ENCODE measurements at regions not wholly inside any gene's neighbourhood (a gene's known extent, or its start where the extent isn't known, plus 50 kb on each side); places are given as distances from the start of the nearest gene placed in this dataset.

- TF ChIP-seq CTCF (IDR thresholded peaks at IDR 0.05; ENCODE audit: control extremely low read depth, extremely low read depth, low read depth, missing control alignments), result no peak
- no peak for DNase-seq (ENCODE audit: extremely low spot score)
- ChIA-PET CTCF (interaction anchor here (1.1 to 2.6 kb wide), 2 partner anchors 265 to 267 kb away, joined by 4 to 15 read pairs; partner anchors contain the start of gene FOXD2), POLR2A (no interaction called here)
These were observed 265.4 kb downstream of the FOXD2 start for GRCh38 chr1:47703156-47703825.

- CTCF ChIA-PET, result interaction anchor here (1.0 to 2.6 kb wide), 4 partner anchors 14 to 268 kb away, joined by 4 to 15 read pairs (median 6); partner anchors contain the start of gene FOXD2
- POLR2A ChIA-PET, result no interaction called here
- no peak for DNase-seq (ENCODE audit: extremely low spot score)
- no peak for TF ChIP-seq CTCF (IDR thresholded peaks at IDR 0.05; ENCODE audit: control extremely low read depth, extremely low read depth, low read depth, missing control alignments)
These were observed 266.2 kb downstream of the FOXD2 start for GRCh38 chr1:47703981-47704596.

- ChIA-PET CTCF (interaction anchor here (1.1 to 3.1 kb wide), 8 partner anchors 10 to 273 kb away, joined by 3 to 15 read pairs (median 6); partner anchors contain the start of gene FOXD2), POLR2A (no interaction called here)
- DNase-seq (ENCODE audit: extremely low spot score), result no peak
- no peak for TF ChIP-seq CTCF (IDR thresholded peaks at IDR 0.05; ENCODE audit: control extremely low read depth, extremely low read depth, low read depth, missing control alignments)
These were observed 267.8 kb downstream of the FOXD2 start for GRCh38 chr1:47705517-47706130.

- ChIA-PET CTCF (interaction anchor here (2.0 to 3.1 kb wide), 3 partner anchors 18 to 272 kb away, joined by 6 to 13 read pairs (median 8); partner anchors contain the start of gene FOXD2), POLR2A (no interaction called here)
- DNase-seq (ENCODE audit: extremely low spot score), result no peak
- no peak for TF ChIP-seq CTCF (IDR thresholded peaks at IDR 0.05; ENCODE audit: control extremely low read depth, extremely low read depth, low read depth, missing control alignments)
These were observed 269.7 kb downstream of the FOXD2 start for GRCh38 chr1:47707503-47707902.

GRCh38 chr1:47708019-47708535 lies 270.2 kb downstream of the FOXD2 start:
- DNase-seq (ENCODE audit: extremely low spot score), result no peak
- TF ChIP-seq CTCF (IDR thresholded peaks at IDR 0.05; ENCODE audit: control extremely low read depth, extremely low read depth, low read depth, missing control alignments), result no peak
- CTCF ChIA-PET, result interaction anchor here (1.4 to 3.1 kb wide), 4 partner anchors 18 to 273 kb away, joined by 4 to 13 read pairs (median 7); partner anchors contain the start of gene FOXD2
- POLR2A ChIA-PET, result no interaction called here

- no peak for DNase-seq (ENCODE audit: extremely low spot score)
- ChIA-PET POLR2A (no interaction called here), CTCF (interaction anchor here (0.9 to 3.7 kb wide), 5 partner anchors 18 to 530 kb away, joined by 4 to 60 read pairs (median 6); partner anchors contain the start of gene FOXD2)
- TF ChIP-seq CTCF (IDR thresholded peaks at IDR 0.05; ENCODE audit: control extremely low read depth, extremely low read depth, low read depth, missing control alignments), result no peak
These were observed 270.8 kb downstream of the FOXD2 start for GRCh38 chr1:47708658-47709018.

All from GM10248 (cell line).